ENCODE measurements at regions not wholly inside any gene's neighbourhood (a gene's known extent, or its start where the extent isn't known, plus 50 kb on each side); places are given as distances from the start of the nearest gene placed in this dataset.

DNA sequence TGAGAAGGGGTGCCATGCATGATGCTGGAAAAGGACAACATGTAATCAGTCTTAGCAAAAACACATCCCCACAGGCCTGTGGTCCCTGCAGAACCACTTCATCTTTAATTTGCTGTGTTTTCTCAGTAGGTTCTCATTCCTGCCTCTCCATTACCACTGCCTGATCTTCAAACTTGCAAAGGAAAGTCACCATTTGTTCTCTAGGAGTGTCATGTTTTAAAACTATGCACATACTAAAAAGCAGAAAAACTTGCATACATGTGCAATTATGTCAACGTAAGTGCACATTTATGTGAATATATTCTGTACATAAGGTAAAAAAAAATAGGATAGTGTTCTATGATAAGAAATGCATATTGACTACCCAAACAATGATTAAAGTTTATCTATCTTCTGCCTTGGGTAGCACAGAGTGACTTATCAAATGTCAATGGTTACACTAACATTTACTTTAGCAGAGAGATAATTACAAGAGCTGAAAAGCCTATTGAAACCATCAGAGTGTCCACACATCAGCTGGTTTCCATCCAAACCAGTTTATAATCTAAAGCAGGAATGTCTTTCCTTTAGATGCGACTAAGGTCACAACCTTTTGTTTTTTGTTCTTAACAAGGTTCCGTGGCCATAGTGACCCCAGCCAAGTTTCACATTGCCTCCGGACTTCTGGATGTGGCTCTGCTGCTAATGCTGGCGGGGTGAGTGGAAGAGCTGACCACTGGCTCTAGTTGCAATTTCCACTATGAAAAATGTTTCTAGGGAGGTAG is 58.7 kb upstream of the RMDN2 start:
- DNase-seq (ENCODE audit: low spot score): no peak
- no peak for TF ChIP-seq CTCF (IDR thresholded peaks at IDR 0.05; ENCODE audit: extremely low read depth, missing control alignments)

DNA sequence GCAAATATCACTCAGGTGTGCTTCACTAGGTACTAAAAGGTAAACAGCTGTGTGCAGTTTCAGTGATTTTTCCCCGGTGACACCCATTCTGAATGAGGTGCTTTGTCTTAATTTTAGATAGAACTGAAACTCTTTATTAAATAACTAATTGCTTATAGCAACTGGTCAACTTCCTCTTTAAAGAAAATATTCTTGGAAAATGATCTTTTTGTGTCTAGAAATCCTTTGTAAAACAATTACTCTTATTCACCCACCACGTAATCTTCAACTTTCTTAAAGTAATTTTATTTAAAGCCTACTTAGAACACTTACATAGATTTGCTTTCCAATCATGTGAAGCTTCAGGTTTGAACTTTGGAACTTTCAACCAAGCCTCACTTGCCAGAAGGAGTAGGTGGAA is 57.9 kb upstream of the RMDN2 start:
- TF ChIP-seq CTCF (IDR thresholded peaks at IDR 0.05; ENCODE audit: extremely low read depth, missing control alignments): no peak
- DNase-seq (ENCODE audit: low spot score): no peak

- DNase-seq (ENCODE audit: low spot score): no peak
Measured at GRCh38 chr2:37868866-37869265, 56.2 kb upstream of the RMDN2 start.

DNA sequence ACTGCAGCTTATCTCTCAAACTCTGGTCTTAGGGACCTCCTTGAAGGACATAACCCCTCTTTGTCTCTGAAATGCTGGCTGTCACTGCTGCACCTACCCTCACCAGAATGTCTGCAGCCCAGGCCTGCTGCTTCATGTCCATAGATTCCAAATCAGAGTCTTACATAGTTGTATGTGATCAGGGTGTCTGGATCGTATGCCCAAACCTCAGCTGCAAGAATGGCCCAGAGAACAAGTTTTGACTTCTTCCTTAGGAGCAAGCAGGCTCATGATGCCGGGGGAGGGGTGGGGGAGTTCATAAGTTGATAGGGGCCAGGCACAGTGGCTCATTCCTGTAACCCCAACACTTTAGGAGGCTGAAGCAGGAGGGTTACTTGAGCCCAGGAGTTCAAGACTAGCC is 55.8 kb upstream of the RMDN2 start:
- TF ChIP-seq CTCF (IDR thresholded peaks at IDR 0.05; ENCODE audit: extremely low read depth, missing control alignments): no peak
- no peak for DNase-seq (ENCODE audit: low spot score)

More at GRCh38 chr2:37868866-37869265, 56.2 kb upstream of the RMDN2 start:
- TF ChIP-seq CTCF (IDR thresholded peaks at IDR 0.05; ENCODE audit: extremely low read depth, missing control alignments): no peak

DNA sequence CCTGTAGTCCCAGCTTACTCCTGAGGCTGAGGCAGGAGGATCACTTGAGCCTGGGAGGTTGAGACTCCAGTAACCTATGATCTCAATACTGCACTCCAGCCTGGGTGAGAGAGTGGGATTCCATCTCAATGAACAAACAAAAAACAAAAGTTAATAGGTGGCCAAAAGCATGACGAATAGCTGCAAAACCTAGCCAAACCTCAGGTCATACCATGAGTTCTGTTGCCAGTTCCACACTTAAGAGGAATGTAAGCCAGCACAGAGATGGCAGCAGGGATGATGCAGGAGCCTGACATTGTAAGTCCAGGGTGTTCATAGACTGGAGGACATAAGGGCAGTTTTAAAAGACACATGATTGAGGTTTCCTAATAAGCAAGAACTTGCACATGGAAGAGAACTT is 55.3 kb upstream of the RMDN2 start:
- TF ChIP-seq CTCF (IDR thresholded peaks at IDR 0.05; ENCODE audit: extremely low read depth, missing control alignments): no peak
- no peak for DNase-seq (ENCODE audit: low spot score)

GRCh38 chr2:37870829-37871228 is 54.3 kb upstream of the RMDN2 start:
- no peak for DNase-seq (ENCODE audit: low spot score)
- TF ChIP-seq CTCF (IDR thresholded peaks at IDR 0.05; ENCODE audit: extremely low read depth, missing control alignments): no peak

GRCh38 chr2:37871456-37872191 is 53.5 kb upstream of the RMDN2 start:
- peak; percentile 49 for DNase-seq (ENCODE audit: low spot score)
- TF ChIP-seq CTCF (IDR thresholded peaks at IDR 0.05; ENCODE audit: extremely low read depth, missing control alignments): no peak
